ENCODE measurements at regions not wholly inside any gene's neighbourhood (a gene's known extent, or its start where the extent isn't known, plus 50 kb on each side); places are given as distances from the start of the nearest gene placed in this dataset.

GRCh38 chr1:72432645-72433267 lies 150.4 kb upstream of the NEGR1 start:
- no peak for TF ChIP-seq CTCF (IDR thresholded peaks at IDR 0.05)
- no peak for TF ChIP-seq ZFX (IDR thresholded peaks at IDR 0.05; ENCODE audit: borderline replicate concordance)

Data from 22Rv1 (cell line).